NB4 (cell line): ENCODE measurements at regions not wholly inside any gene's neighbourhood (a gene's known extent, or its start where the extent isn't known, plus 50 kb on each side); places are given as distances from the start of the nearest gene placed in this dataset.

Experiments used
- DNase-seq: peaks from one replicate; pipeline ENCODE4 v3.0.0; 2010; ENCODE audit warnings: low read depth
- H3K4me3 ChIP-seq: one replicate; pipeline ENCODE4 v1.5.1; 2011; ENCODE audit warnings: mild to moderate bottlenecking, low read depth, low read length, moderate library complexity
- CTCF ChIP-seq: IDR thresholded peaks from one replicate; pipeline ENCODE4 v1.5.1; 2012; ENCODE audit warnings: low read depth, low read length
- MAX ChIP-seq: IDR thresholded peaks from 2 replicates; pipeline ENCODE4 v1.6.1; 2011; ENCODE audit warnings: low read depth, low read length
- MYC ChIP-seq: IDR thresholded peaks from 2 replicates; pipeline ENCODE4 v1.6.1; 2011; ENCODE audit warnings: low read depth, low read length
- POLR2A ChIP-seq: IDR thresholded peaks from 2 replicates; pipeline ENCODE4 v1.6.1; 2011; ENCODE audit warnings: mild to moderate bottlenecking; ENCODE audit not compliant: insufficient read length; ENCODE audit errors: extremely low read depth

- no peak overlapping the region for H3K4me3 ChIP-seq
- TF ChIP-seq MYC: no peak
- DNase-seq: no peak
Observed at GRCh38 chr5:15191012-15191411, 309.0 kb upstream of the FBXL7 start.

- no peak overlapping the region for H3K4me3 ChIP-seq
- no peak for TF ChIP-seq CTCF
- no peak for TF ChIP-seq MYC
- no peak for TF ChIP-seq POLR2A
- no peak for TF ChIP-seq MAX
- DNase-seq: no peak
Observed at GRCh38 chr5:15183520-15183919, 311.9 kb upstream of the ANKH start.

- TF ChIP-seq CTCF (no peak), POLR2A (no peak), MYC (no peak), MAX (no peak)
- H3K4me3 ChIP-seq: no peak overlapping the region
- DNase-seq: no peak
Observed at GRCh38 chr5:15170173-15170572, 298.6 kb upstream of the ANKH start.

GRCh38 chr5:15168358-15168757 lies 296.8 kb upstream of the ANKH start:
- no peak for DNase-seq
- TF ChIP-seq MAX: no peak
- TF ChIP-seq CTCF: no peak
- TF ChIP-seq POLR2A: no peak
- no peak for TF ChIP-seq MYC

GRCh38 chr5:15160091-15160490 lies 288.5 kb upstream of the ANKH start:
- H3K4me3 ChIP-seq: no peak overlapping the region
- TF ChIP-seq MAX (no peak), MYC (no peak), CTCF (no peak)
- DNase-seq: no peak

More at GRCh38 chr5:15168358-15168757, 296.8 kb upstream of the ANKH start:
- H3K4me3 ChIP-seq: no peak overlapping the region

- H3K4me3 ChIP-seq: no peak overlapping the region
- no peak for TF ChIP-seq MAX
- no peak for TF ChIP-seq CTCF
- TF ChIP-seq MYC: no peak
- no peak for TF ChIP-seq POLR2A
- no peak for DNase-seq
Observed at GRCh38 chr5:15159606-15160005, 288.0 kb upstream of the ANKH start.
